ENCODE measurements at regions not wholly inside any gene's neighbourhood (a gene's known extent, or its start where the extent isn't known, plus 50 kb on each side); places are given as distances from the start of the nearest gene placed in this dataset.
"Not testable (repeated sequence)": the region's sequence is repeated elsewhere in the genome, so short reads cannot be mapped to it uniquely, and the experiment has no call there.

- DNase-seq (ENCODE audit: extremely low read depth in 1 of 11, low read depth in 9 of 11, low spot score in 4 of 11) = no peak
Observed at GRCh38 chr4:130703211-130703935, 1607.4 kb downstream of the C4orf33 start.

GRCh38 chr4:130705023-130705422, 1609.1 kb downstream of the C4orf33 start:
- peak in 1 of 11 donors; percentile 18 for DNase-seq (ENCODE audit: extremely low read depth in 1 of 11, low read depth in 9 of 11, low spot score in 4 of 11)

GRCh38 chr4:130712038-130712437, 1616.1 kb downstream of the C4orf33 start:
- no peak for DNase-seq (ENCODE audit: extremely low read depth in 1 of 11, low read depth in 9 of 11, low spot score in 4 of 11)

- no peak for DNase-seq (ENCODE audit: extremely low read depth in 1 of 11, low read depth in 9 of 11, low spot score in 4 of 11)
Observed at GRCh38 chr4:130714006-130714405, 1618.1 kb downstream of the C4orf33 start.

GRCh38 chr4:130722361-130722760, 1626.4 kb downstream of the C4orf33 start:
- no peak for DNase-seq (ENCODE audit: extremely low read depth in 1 of 11, low read depth in 9 of 11, low spot score in 4 of 11)

- no peak for DNase-seq (ENCODE audit: extremely low read depth in 1 of 11, low read depth in 9 of 11, low spot score in 4 of 11)
Observed at GRCh38 chr4:130736436-130737185, 1640.7 kb downstream of the C4orf33 start.

GRCh38 chr4:130738233-130738632, 1642.3 kb downstream of the C4orf33 start:
- DNase-seq (ENCODE audit: extremely low read depth in 1 of 11, low read depth in 9 of 11, low spot score in 4 of 11) = no peak

GRCh38 chr4:130747842-130748241, 1651.9 kb downstream of the C4orf33 start:
- peak in 1 of 11 donors; percentile 1 for DNase-seq (ENCODE audit: extremely low read depth in 1 of 11, low read depth in 9 of 11, low spot score in 4 of 11)

- DNase-seq (ENCODE audit: extremely low read depth in 1 of 11, low read depth in 9 of 11, low spot score in 4 of 11) = no peak
Observed at GRCh38 chr4:130753926-130754325, 1658.0 kb downstream of the C4orf33 start.

- DNase-seq (ENCODE audit: extremely low read depth in 1 of 11, low read depth in 9 of 11, low spot score in 4 of 11) = no peak
Observed at GRCh38 chr4:130760246-130760645, 1664.3 kb downstream of the C4orf33 start.

- not testable (repeated sequence) for DNase-seq (ENCODE audit: extremely low read depth in 1 of 11, low read depth in 9 of 11, low spot score in 4 of 11)
Observed at GRCh38 chr4:130767384-130767783, 1671.4 kb downstream of the C4orf33 start.

- not testable (repeated sequence) for DNase-seq (ENCODE audit: extremely low read depth in 1 of 11, low read depth in 9 of 11, low spot score in 4 of 11)
Observed at GRCh38 chr4:130772966-130773365, 1677.0 kb downstream of the C4orf33 start.

- DNase-seq (ENCODE audit: extremely low read depth in 1 of 11, low read depth in 9 of 11, low spot score in 4 of 11) = peak in 1 of 11 donors; percentile 1
Observed at GRCh38 chr4:130808492-130808891, 1712.5 kb downstream of the C4orf33 start.

GRCh38 chr4:130812117-130812765, 1716.3 kb downstream of the C4orf33 start:
- no peak for DNase-seq (ENCODE audit: extremely low read depth in 1 of 11, low read depth in 9 of 11, low spot score in 4 of 11)

GRCh38 chr4:130814896-130815295, 1718.9 kb downstream of the C4orf33 start:
- DNase-seq (ENCODE audit: extremely low read depth in 1 of 11, low read depth in 9 of 11, low spot score in 4 of 11) = no peak

- DNase-seq (ENCODE audit: extremely low read depth in 1 of 11, low read depth in 9 of 11, low spot score in 4 of 11) = no peak
Observed at GRCh38 chr4:130820448-130820847, 1724.5 kb downstream of the C4orf33 start.

- DNase-seq (ENCODE audit: extremely low read depth in 1 of 11, low read depth in 9 of 11, low spot score in 4 of 11) = no peak
Observed at GRCh38 chr4:130825284-130825683, 1729.3 kb downstream of the C4orf33 start.

- peak in 9 of 11 donors; percentile 3 to 33 (median 13) for DNase-seq (ENCODE audit: extremely low read depth in 1 of 11, low read depth in 9 of 11, low spot score in 4 of 11)
Observed at GRCh38 chr4:130850019-130850524, 1754.1 kb downstream of the C4orf33 start.

- DNase-seq (ENCODE audit: extremely low read depth in 1 of 11, low read depth in 9 of 11, low spot score in 4 of 11) = no peak
Observed at GRCh38 chr4:130851107-130851506, 1755.2 kb downstream of the C4orf33 start.

- no peak for DNase-seq (ENCODE audit: extremely low read depth in 1 of 11, low read depth in 9 of 11, low spot score in 4 of 11)
Observed at GRCh38 chr4:130851932-130852331, 1756.0 kb downstream of the C4orf33 start.

Data from renal cortex interstitium (tissue), 11 donors.